A549 (cell line): ENCODE measurements at regions not wholly inside any gene's neighbourhood (a gene's known extent, or its start where the extent isn't known, plus 50 kb on each side); places are given as distances from the start of the nearest gene placed in this dataset.
A peak's percentile ranks its signal among the peaks of the same experiment; 100 is the strongest.

Experiments
- ATAC-seq, 2 experiments: fragments of 200-7000 bp in 1 of 2; fragments of >200 bp in 1 of 2; cut with Nextera tagmentation in 1 of 2; cut with Tn5 transposase in 1 of 2; 3 replicates each; pipeline versions ENCODE4 v1.8.0 to v1.9.1; 2018 to 2020; ENCODE audit warnings: mild to moderate bottlenecking in 1 of 2, moderate library complexity in 1 of 2
- CTCF ChIA-PET: fragments of 300-600 bp; sonication (Branson Sonifier 250); formaldehyde crosslinking; extraction: SDS; loops from one replicate; lab custom pipeline; 2021; ENCODE audit warnings: antibody characterized with exemption, inconsistent platforms; lab: Yijun Ruan, JAX
- POLR2A ChIA-PET: fragments of 350-600 bp; formaldehyde crosslinking; extraction: SDS; loops from one replicate; lab custom pipeline; 2021; ENCODE audit warnings: antibody characterized with exemption, inconsistent platforms; lab: Yijun Ruan, JAX
- DNase-seq, 2 experiments: peaks; one replicate each; pipeline versions ENCODE4 v3.0.0 to v3.0.0-alpha.2; 2011 to 2016; ENCODE audit warnings: low read depth in 1 of 2, low spot score in 1 of 2
- FAIRE-seq: peaks from 2 replicates; lab custom pipeline; 2011; peaks lifted over from hg19 to GRCh38; lab: Jason Lieb, UNC
- H3K27ac ChIP-seq, 2 experiments: fragments of >200 bp; sonication (Bioruptor Twin); formaldehyde crosslinking; 3 replicates each; pipeline ENCODE4 v1.5.1; 2016 to 2017
- H3K4me1 ChIP-seq: fragments of >200 bp; sonication (Bioruptor Twin); formaldehyde crosslinking; 3 replicates; pipeline ENCODE4 v1.6.1; 2016
- H3K4me2 ChIP-seq: fragments of >200 bp; sonication (Bioruptor Twin); formaldehyde crosslinking; 3 replicates; pipeline ENCODE4 v1.6.1; 2016
- H3K4me3 ChIP-seq: fragments of >200 bp; sonication (Bioruptor Twin); formaldehyde crosslinking; 3 replicates; pipeline ENCODE4 v1.5.1; 2016
- H3K9me3 ChIP-seq: fragments of >200 bp; sonication (Bioruptor Twin); formaldehyde crosslinking; 3 replicates; pipeline ENCODE4 v1.6.1; 2016
- BCL3 ChIP-seq: fragments of >200 bp; sonication (Bioruptor Twin); formaldehyde crosslinking; IDR thresholded peaks from 3 replicates; pipeline ENCODE4 v1.6.1; 2016
- CBX8 ChIP-seq: fragments of 200-600 bp; sonication (generic); IDR thresholded peaks from 2 replicates; pipeline ENCODE4 v1.6.1; 2016
- CHD2 ChIP-seq: fragments of 150-350 bp; IDR thresholded peaks from 2 replicates; pipeline ENCODE4 v1.6.1; 2014; ENCODE audit warnings: low read length; ENCODE audit not compliant: partially characterized antibody
- CTCF ChIP-seq: fragments of >200 bp; sonication (Bioruptor Twin); formaldehyde crosslinking; IDR thresholded peaks from 3 replicates; pipeline ENCODE4 v1.5.1; 2016
- E2F6 ChIP-seq: IDR thresholded peaks from 2 replicates; pipeline ENCODE4 v1.6.1; 2012; ENCODE audit warnings: low read depth, borderline replicate concordance
- EHF ChIP-seq: fragments of 250-450 bp; sonication (Bioruptor Pico); IDR thresholded peaks from 2 replicates; pipeline ENCODE4 v1.5.0; 2020; ENCODE audit warnings: mild to moderate bottlenecking
- ELK1 ChIP-seq: fragments of 150-350 bp; IDR thresholded peaks from 2 replicates; pipeline ENCODE4 v1.6.1; 2014; ENCODE audit warnings: low read depth, mild to moderate bottlenecking, low read length
- EP300 ChIP-seq, 2 experiments: fragments of >200 bp; sonication (Bioruptor Twin); formaldehyde crosslinking; IDR thresholded peaks; 2 replicates in 1 of 2; 3 replicates in 1 of 2; pipeline ENCODE4 v1.6.1; 2016 to 2017
- FOXS1 ChIP-seq: fragments of 250-450 bp; sonication (Bioruptor Pico); IDR thresholded peaks from 2 replicates; pipeline ENCODE4 v1.5.0; 2020; ENCODE audit warnings: mild to moderate bottlenecking, moderate library complexity
- HOXA7 ChIP-seq: fragments of 250-450 bp; sonication (Bioruptor Pico); IDR thresholded peaks from 2 replicates; pipeline ENCODE4 v1.5.0; 2020; ENCODE audit warnings: mild to moderate bottlenecking, moderate library complexity
- KDM1A ChIP-seq: fragments of 200-600 bp; sonication (generic); IDR thresholded peaks from 2 replicates; pipeline ENCODE4 v1.6.1; 2016; ENCODE audit warnings: low read depth, mild to moderate bottlenecking
- KDM5A ChIP-seq: fragments of 200-600 bp; sonication (generic); IDR thresholded peaks from 2 replicates; pipeline ENCODE4 v1.6.1; 2016; ENCODE audit warnings: antibody characterized with exemption, mild to moderate bottlenecking
- MAFK ChIP-seq: fragments of 450-650 bp; IDR thresholded peaks from 2 replicates; pipeline ENCODE4 v1.6.1; 2014; ENCODE audit not compliant: partially characterized antibody
- MAZ ChIP-seq: fragments of 150-350 bp; IDR thresholded peaks from 2 replicates; pipeline ENCODE4 v1.6.1; 2014; ENCODE audit warnings: antibody characterized with exemption, low read depth, low read length, borderline replicate concordance
- NR3C1 ChIP-seq: fragments of >200 bp; sonication (Bioruptor Twin); formaldehyde crosslinking; IDR thresholded peaks from 3 replicates; pipeline ENCODE4 v1.6.1; 2017
- POLR2AphosphoS2 ChIP-seq: conservative IDR thresholded peaks from 2 replicates; pipeline ENCODE4 v1.6.1; 2012; ENCODE audit warnings: low read length, improper control_type of control experiment, inconsistent platforms
- RAD21 ChIP-seq, 2 experiments: fragments of >200 bp in 1 of 2; sonication (Bioruptor Twin) in 1 of 2; formaldehyde crosslinking in 1 of 2; IDR thresholded peaks in 1 of 2; conservative IDR thresholded peaks in 1 of 2; 2 replicates in 1 of 2; 3 replicates in 1 of 2; pipeline ENCODE4 v1.6.1; 2012 to 2018; ENCODE audit warnings: inconsistent platforms in 1 of 2
- RCOR1 ChIP-seq: fragments of 150-350 bp; IDR thresholded peaks from 2 replicates; pipeline ENCODE4 v1.6.1; 2014; ENCODE audit warnings: antibody characterized with exemption, low read length, low read depth
- REST ChIP-seq: fragments of 200-600 bp; sonication (generic); IDR thresholded peaks from 2 replicates; pipeline ENCODE4 v1.6.1; 2016; ENCODE audit warnings: antibody characterized with exemption, mild to moderate bottlenecking, moderate library complexity
- RNF2 ChIP-seq: fragments of 200-600 bp; sonication (generic); IDR thresholded peaks from 2 replicates; pipeline ENCODE4 v1.6.1; 2016; ENCODE audit warnings: low read depth, mild to moderate bottlenecking, antibody characterized with exemption, moderate library complexity, borderline replicate concordance
- TFCP2L1 ChIP-seq: fragments of 250-450 bp; sonication (Bioruptor Pico); IDR thresholded peaks from 2 replicates; pipeline ENCODE4 v1.5.0; 2021; ENCODE audit warnings: mild to moderate bottlenecking
- TP53 ChIP-seq: fragments of 250-450 bp; sonication (Bioruptor Pico); IDR thresholded peaks from 2 replicates; pipeline ENCODE4 v1.5.0; 2021; ENCODE audit warnings: mild to moderate bottlenecking, moderate library complexity
- USF2 ChIP-seq: fragments of 450-650 bp; IDR thresholded peaks from 2 replicates; pipeline ENCODE4 v1.6.1; 2014; ENCODE audit warnings: antibody characterized with exemption
- ZFP36 ChIP-seq: fragments of 450-650 bp; IDR thresholded peaks from 2 replicates; pipeline ENCODE4 v1.6.1; 2014; ENCODE audit warnings: borderline replicate concordance; ENCODE audit not compliant: partially characterized antibody
- ZNF302 ChIP-seq: fragments of 250-450 bp; sonication (Bioruptor Pico); IDR thresholded peaks from 2 replicates; pipeline ENCODE4 v1.9.0; 2021; ENCODE audit warnings: inconsistent platforms, mild to moderate bottlenecking, moderate library complexity
- ZSCAN20 ChIP-seq: fragments of 250-450 bp; sonication (Bioruptor Pico); IDR thresholded peaks from 2 replicates; pipeline ENCODE4 v1.8.0; 2022; ENCODE audit warnings: mild to moderate bottlenecking, moderate library complexity
- WGBS: methylation state at CpG from one replicate; pipeline ENCODE4 v1.1.6; 2017; ENCODE audit errors: missing lambda C conversion rate; 5-methylcytosine and 5-hydroxymethylcytosine counted together

- TF ChIP-seq ELK1 (no peak), TP53 (no peak), HOXA7 (CRISPR knock-in tag) (no peak), CBX8 (no peak), ZFP36 (no peak), RAD21 (conservative IDR thresholded peaks at IDR 0.05 in 1 of 2, IDR thresholded peaks at IDR 0.05 in 1 of 2) (peak in 1 of 2 experiments; percentile 30; a peak in 1 of 5 replicates), FOXS1 (no peak), EHF (CRISPR knock-in tag) (no peak), CTCF (no peak), USF2 (0 out of 2 replicates have a peak, but pooled peaks have one; percentile 44), MAFK (no peak), NR3C1 (no peak), REST (no peak), ZNF302 (0 out of 2 replicates have a peak, but pooled peaks have one; percentile 18), E2F6 (no peak), KDM5A (no peak), RNF2 (no peak)
Measured at GRCh38 chr15:62506217-62506805, 341.2 kb upstream of the C2CD4B start (continued).

- POLR2A ChIA-PET: no interaction called here
Measured at GRCh38 chr15:62509395-62509958, 344.4 kb upstream of the C2CD4B start.

More at GRCh38 chr15:62509395-62509958, 344.4 kb upstream of the C2CD4B start:
- peak overlapping the region; percentile 27; the same call in 2 of the 3 replicates for H3K4me2 ChIP-seq
- peaks cover 41% of the 10 kb centered on the region for H3K4me1 ChIP-seq
- DNase-seq: no peak
- CTCF ChIA-PET: interaction anchor here (1.0 to 1.2 kb wide), 2 partner anchors 10 to 14 kb away, joined by 3 read pairs; no protein-coding TSS in a partner anchor
- WGBS: 83% methylated on average over 12 of the region's 12 CpGs
- no peak overlapping the region for H3K4me3 ChIP-seq
- TF ChIP-seq POLR2AphosphoS2 (no peak), NR3C1 (no peak), E2F6 (no peak), EP300 (IDR thresholded peaks at IDR 0.05) (no peak), MAZ (no peak), EHF (CRISPR knock-in tag) (no peak), ZSCAN20 (CRISPR knock-in tag) (no peak), RCOR1 (no peak), ZFP36 (no peak), CHD2 (no peak), TFCP2L1 (CRISPR knock-in tag) (no peak), BCL3 (no peak), KDM1A (no peak)
- no peaks in the 10 kb centered on the region for H3K9me3 ChIP-seq
- FAIRE-seq: no peak
- ATAC-seq: no peak
- H3K27ac ChIP-seq: peak overlapping the region in 1 of 2 experiments; percentile 17; a peak in 2 of 6 replicates
